NCI-H2081 treated with DMSO at 0.1 percent for 48 hours (cell line): ENCODE measurements at regions not wholly inside any gene's neighbourhood (a gene's known extent, or its start where the extent isn't known, plus 50 kb on each side); places are given as distances from the start of the nearest gene placed in this dataset.
"Not testable (repeated sequence)": the region's sequence is repeated elsewhere in the genome, so short reads cannot be mapped to it uniquely, and the experiment has no call there.

Source experiments
- DNase-seq: peaks from one replicate; lab custom pipeline; 2025; lab: John Stamatoyannopoulos, UW

DNA sequence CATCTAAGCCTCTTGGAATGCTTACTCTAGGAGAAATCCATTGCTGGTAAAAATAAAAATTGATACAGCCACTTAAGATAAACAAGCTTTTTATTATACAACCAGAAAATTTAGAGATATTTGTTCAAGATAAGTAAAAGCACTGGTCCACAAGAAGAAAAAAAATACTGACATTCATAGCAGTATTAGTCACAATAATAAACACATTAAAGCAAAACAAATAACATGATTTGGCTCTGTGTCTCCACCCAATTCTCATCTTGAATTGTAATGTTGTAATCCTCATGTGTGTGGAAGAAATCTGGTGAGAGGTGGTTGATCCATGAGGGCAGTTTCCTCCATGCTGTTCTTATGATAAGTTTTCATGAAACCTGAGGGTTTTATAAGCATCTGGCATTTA, 1093.5 kb upstream of the ADGRB3 start:
- DNase-seq = no peak

DNA sequence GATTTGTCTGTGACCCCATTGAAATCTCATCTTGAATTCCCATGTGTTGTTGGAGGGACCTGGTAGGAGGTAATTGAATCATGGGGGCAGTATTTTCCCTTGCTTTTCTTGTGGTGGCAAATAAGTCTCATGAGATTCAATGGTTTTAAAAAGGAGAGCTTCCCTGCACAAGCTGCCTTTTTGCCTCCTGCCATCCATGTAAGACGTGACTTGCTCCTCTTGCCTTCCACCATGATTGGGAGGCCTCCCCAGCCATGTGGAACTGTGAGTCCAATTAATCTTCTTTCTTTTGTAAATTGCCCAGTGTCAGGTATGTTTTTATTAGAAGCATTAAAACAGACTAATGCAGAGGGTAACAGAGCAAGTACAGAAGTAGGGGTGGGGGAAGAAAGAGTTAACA, 1097.0 kb upstream of the ADGRB3 start:
- no peak for DNase-seq

DNA sequence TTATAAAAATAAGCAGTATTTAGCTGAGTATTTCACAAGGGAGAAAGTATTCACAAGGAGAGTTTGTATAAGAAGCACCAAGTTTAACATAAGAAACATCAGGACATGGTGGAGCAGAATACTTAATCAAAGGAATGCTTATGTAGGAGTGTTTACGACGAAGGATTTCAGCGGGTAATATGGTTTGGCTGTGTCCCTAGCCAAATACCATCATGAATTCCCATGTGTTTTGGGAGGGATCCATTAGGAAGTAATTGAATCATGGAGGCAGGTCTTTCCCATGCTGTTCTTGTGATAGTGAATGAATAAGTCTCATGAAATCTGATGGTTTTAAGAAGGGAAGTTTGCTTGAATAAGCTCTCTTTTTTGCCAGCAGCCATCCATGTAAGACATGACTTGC, 1099.1 kb upstream of the ADGRB3 start:
- DNase-seq = no peak

DNA sequence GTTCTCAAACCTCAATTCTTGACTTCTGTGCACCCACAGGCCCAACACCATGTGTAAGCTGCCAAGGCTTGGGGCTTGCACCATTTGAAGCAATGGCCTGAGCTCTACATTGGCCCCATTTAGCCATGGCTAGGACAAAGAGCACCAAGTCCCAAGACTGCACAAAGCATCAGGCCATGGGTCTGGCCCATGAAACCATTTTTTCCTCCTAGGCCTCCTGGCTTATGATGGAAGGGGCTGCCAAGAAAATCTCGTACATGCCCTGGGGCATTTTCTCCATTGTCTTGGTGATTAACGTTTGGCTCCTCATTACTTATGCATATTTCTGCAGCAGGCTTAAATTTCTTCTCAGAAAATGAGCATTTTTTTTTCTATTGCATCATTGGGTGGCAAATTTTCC, 1128.7 kb upstream of the ADGRB3 start:
- no peak for DNase-seq

DNA sequence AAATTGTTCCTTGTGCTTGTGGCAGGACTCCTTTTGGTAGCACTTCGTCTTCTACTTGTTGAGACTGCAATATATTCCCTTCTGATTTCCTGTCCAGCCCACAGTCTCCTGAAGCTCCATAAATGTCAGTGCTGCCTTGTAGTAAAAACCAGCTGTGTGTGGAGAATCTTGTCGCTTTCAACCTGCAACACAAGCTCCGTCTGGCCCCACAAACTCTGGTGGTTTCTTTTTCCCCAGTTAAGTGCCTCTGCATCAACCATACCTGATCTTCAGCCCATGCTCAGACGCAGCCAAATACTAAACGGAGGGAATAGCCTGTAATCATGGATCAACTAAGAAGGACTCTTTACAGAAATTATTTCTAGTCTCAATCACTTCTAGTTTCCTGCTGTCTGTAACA, 1133.3 kb upstream of the ADGRB3 start:
- DNase-seq = no peak

DNA sequence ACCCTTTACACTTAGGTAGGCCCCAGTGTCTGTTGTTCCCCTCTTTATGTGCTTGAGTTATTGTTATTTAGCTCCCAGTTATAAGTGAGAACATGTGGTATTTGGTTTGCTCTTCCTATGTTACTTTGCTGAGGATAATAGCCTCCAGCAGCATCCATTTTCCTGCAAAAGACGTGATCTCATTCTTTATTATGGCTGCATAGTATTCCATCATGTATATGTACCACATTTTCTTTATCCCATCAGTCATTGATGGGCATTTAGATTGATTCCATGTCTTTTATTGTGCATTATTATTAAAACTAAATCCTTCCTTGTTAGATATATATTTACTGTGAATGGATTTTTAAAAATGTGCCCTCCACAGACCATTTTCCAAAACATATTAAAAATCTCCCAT, 1137.3 kb upstream of the ADGRB3 start:
- no peak for DNase-seq

DNA sequence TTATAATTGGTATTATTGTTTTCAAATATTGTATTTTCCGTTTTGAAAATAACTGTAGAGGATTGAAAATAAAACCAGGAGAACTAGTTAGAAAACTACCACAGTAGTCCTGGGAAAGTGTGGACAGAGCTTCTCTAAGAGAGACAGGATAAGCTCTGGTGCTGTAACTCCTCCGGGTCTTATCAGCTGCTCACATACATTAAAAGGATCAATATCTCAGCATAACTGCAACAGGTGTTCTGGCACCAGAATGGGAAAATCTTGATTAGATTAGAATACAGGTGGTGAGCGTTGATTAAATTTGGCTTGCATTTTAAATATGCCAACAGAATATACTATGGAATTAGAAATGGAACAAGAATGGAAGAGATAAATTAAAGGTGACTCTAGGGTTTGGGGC, 1138.9 kb upstream of the ADGRB3 start:
- DNase-seq = no peak

DNA sequence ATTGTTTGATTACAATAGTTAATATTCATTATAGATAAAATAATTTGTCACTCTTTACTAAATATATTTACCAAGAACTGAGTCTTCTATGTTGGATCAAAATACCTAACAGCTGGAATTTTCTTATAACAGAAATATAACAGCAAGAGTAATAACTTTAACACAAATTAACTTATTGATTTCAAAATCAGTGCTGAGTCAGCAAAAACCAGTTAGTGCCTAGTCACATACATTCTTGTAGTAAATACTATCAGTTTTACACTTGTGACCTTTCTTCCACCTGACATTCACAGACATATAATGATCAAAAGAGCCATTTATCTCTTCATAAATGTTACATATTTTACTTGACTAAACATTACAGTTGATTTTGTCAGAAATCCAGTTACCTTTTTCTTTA, 1141.4 kb upstream of the ADGRB3 start:
- DNase-seq = no peak

DNA sequence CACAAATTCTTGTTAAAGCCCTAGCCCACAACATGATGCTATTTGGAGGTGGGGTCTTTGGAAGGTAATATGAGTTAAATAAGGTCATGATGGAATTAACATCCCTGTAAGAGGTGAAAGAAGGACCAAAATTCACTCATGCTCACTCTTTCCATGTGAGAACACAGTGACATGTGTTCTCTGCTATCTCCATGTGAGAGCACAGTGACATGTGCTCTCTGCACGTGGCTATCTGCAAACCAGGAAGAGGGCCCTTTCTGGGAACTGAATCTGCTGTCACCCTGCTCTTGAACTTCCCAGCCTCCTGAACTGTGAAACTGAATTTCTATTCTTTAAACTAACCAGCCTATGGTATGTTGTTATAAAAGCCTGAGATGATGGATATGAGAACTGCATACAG, 1159.4 kb upstream of the ADGRB3 start:
- DNase-seq = no peak

DNA sequence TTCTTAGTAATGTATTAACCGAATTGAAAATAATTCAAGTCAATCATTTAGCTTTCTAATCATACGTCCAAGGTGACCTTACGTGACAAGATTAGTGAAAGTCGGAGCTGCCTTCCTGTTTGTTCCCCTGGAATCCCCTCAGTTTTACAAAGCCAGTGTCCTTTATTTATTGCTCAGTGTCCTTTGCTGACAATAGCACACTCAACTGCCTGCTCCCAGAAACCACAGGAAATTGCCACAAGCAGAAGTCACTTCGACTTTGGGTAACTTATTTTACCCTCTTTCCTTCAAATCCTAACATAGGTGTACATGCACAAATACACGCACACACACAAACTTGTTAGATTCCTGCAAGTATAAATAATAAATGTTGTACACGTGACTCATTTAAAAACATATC, 1167.7 kb upstream of the ADGRB3 start:
- no peak for DNase-seq

DNA sequence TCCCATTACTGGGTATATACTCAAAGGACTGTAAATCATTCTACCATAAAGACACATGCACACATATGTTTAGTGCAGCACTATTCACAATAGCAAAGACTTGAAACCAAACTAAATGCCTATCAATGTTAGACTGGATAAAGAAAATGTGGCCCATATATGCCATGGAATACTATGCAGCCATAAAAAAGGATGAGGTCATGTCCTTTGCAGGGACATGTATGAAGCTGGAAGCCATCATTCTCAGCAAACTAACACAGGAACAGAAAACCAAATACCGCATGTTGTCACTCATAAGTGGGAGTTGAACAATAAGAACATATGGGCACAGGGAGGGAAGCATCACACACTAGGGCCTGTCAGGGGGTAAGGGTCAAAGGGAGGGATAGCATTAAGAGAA, 1172.4 kb upstream of the ADGRB3 start:
- DNase-seq = not testable (repeated sequence)

DNA sequence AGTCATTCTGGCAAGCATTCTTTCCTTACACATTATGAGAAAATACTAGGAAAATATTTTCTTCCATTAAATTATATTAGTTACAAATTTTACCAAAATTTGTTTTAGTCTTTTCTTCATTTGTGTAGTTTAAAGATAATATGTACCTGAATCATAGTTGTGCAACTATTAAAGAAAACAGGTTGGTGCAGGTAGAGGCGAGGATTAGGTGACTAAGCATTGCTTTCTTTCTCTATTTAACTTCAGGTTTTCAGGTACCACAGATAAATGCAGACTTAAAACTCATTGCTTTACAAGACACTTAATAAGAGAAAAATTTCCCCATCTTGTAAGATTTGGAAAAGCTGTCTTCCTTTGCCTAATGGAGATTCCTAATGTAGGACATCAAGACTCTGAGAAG, 1175.5 kb upstream of the ADGRB3 start:
- DNase-seq = no peak

DNA sequence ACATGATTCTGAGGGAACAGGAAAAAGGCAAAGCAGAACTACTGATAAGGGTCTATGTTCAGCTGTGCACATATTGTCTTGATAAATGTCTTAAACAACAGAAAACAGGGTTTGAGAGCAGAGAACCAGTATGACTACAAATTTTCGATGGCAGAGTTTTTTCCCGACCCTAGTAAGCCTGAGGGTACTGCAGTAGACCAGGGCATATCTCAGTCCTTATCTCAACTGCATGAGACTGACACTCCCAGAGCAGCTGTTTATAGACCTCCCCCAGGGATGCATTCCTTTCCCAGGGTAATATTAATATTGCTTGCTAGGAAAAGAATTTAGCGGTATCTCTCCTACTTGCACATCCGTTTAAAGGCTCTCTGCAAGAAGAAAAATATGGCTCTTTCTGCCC, 1176.8 kb upstream of the ADGRB3 start:
- DNase-seq = no peak

DNA sequence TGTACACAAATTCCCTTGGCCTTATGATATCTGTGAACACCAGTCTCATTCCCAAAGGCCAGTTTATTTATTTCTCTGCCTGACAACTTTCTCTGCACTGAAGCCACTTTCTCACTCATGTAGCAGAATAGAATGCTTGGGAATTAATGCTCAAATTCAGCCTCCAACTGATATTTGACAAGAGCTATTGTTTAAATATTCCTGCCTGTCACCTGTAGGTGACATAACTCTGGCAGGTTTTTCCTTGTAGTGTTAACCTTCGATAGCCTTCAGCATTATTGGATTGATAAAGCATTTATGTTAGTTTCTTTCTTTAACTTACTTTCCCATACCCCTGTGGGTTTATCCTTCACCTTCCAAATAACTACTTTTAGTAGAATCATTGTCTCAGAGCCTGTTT, 1183.2 kb upstream of the ADGRB3 start:
- DNase-seq = no peak

DNA sequence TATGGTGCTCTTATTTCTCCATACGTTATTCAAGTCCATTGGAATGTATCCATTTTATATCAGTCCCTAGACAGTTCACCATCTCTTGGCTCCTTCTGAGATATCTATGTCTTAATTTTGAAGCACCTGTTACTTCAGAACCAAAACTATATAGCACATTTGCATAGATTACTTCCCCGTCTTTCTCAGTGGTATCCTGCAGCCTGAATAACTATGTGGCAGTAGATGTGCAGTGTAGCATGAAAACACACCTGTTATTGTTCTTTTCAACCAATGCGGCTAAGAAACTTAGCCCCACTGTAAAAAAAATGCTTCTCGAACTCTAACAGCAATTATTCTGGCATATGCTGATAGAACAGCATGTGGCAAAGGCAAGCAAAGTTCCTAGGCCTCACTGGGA, 1184.4 kb upstream of the ADGRB3 start:
- no peak for DNase-seq

DNA sequence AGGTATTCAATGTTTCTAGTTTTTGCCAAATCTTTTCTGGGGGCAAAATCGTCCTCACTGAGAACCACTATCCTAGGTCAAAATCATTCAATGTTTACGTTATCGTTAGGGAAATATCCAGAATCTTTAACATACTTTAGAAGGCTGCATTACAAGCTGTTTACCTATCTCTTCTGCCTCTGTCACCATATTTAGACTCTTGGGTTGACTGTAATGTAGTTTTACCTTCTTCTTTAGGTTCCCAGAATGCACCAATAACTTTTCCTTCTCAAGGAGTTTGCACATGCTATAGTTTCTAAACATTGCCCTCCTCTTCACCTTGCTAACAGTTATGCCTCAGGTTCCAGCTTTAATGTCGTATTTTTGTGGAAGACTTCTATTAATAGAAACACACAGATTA, 1185.5 kb upstream of the ADGRB3 start:
- no peak for DNase-seq

DNA sequence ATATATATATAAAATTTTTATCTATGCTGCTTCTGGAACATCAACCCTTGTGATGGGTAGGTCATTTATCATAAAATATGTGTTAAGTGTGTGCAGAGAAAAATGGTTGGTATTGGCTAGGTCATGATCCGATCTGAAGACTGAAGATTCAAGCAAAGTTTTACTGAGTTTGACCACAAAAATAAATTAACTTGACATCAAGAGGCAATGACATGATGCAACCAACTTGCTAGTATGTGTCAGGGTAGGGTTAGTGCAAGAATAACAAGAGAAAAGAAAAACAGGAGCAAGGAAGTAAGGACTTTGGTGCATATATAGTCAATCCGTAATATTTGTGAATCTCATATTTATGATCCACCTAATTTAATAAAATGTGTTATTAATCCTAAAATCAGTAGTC, 1202.0 kb upstream of the ADGRB3 start:
- no peak for DNase-seq

DNA sequence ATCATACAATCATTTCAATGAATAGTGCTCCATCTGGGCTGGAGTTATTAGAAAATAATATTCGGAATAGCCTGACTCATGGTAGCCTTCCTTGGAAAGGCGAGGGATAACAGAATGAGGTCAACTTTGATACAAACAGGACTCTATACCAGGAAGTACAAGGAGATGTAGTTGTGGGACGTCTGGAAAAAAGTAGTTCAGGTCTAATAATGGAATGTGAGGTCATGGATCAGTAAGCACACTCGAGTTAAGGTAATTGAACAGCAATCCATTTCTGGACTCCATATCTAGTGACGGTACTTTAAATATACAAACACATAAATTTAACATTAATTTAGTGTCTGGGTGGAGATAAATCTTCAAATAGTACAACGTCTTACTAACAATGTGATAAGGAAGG, 1204.0 kb upstream of the ADGRB3 start:
- no peak for DNase-seq

DNA sequence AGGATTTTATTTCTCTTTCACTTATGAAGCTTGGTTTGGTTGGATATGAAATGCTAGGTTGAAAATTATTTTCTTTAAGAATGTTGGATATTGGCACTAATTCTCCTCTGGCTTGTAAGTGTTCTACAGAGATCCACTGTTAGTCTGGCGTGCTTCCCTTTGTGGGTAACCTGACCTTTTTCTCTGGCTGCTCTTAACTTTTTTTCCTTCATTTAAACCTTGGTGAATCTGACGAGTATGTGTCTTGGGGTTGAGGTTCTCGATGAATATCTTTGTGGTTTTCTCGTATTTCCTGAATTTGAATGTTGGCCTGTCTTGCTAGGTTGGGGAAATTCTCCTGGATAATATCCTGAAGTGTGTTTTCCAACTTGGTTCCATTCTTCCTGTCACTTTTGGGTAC, 1208.4 kb upstream of the ADGRB3 start:
- not testable (repeated sequence) for DNase-seq

DNA sequence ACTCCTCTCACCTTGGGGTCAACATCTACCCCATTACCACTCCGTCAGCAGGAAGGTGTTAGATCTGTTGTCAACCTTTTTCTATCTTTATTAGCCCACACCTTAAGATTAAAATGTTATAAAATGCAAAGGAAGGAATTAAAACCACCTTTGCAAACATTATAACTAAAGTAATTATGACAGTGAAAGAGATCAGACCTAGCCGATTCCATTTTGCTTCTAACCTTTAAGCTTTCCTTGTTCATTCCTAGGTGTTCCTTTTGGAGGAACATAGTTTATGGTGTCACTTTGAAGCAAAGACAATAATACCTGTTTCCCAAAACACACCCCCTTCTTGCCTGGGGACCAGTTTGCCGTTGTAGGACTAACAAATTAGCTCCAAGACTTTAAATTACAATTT, 1223.0 kb upstream of the ADGRB3 start:
- no peak for DNase-seq

DNA sequence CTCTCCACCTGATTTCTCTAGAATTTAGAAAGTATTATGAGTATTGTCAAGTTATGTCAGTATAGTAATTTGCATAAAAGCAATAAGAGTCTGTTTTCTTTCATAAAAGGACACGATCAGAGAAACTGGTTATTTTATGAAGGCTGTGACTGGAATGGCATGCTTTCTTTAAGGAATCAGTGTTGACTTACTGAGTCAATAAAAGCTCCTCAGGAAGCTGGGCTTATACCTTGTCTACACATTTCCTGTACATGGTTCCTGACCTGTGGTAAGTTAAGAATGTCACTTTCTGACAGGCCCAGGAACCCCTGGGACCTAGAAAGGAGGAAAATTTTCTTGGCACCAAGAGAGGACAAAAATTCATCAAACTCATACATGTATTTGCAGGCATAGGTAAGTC, 1224.0 kb upstream of the ADGRB3 start:
- no peak for DNase-seq

DNA sequence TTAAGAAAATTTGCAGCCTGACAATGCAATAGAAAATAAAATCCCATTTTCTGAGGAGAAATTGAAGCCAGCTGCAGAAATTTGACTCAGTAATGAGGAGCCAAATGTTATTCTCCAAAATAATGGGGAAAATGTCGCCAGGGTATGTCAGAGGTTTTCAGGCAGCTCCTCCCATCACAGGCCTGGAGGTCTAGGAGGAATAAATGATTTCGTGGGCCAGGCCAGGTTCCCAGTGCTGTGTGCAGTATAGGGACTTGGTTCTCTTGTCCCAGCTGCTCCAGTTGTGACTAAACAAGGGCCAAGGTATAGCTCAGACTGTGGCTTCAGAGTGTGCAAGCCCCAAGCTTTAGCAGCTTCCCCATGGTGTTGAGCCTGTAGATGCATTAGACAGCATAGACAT, 1240.8 kb upstream of the ADGRB3 start:
- DNase-seq = no peak

DNA sequence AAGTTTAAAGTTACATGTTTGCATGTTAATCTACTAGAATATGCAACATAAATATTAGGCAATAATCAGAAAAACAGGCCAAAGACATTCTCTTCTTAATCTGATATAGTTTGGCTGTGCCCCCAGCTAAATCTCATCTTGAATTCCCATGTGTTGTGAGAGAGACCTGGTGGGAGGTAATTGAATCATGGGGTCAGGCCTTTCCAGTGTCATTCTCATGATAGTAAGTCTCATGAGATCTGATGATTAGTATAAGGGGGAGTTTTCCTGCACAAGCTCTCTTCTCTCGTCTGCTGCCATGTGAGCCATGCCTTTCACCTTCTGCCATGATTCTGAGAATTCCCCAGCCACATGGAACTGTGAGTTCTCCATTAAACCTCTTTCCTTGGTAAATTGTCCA, 1241.7 kb upstream of the ADGRB3 start:
- DNase-seq = no peak

DNA sequence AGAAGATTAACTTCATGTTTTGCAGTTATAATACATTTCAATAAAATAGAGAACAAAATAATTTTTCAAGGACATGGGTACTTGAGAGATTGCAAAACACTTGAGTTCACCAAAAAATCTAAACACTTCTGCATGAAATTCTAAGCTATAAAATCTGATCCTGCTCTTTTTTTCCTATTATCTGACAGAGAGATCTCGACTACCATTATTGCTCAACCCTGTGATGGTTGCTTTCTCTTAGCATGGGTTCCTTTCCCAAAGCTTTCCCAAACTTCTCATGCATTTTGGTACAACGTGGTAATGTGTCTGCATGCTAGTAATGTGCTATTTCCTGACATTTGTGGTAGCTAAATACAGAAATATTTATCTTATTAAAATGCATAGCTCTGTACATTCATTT, 1243.1 kb upstream of the ADGRB3 start:
- DNase-seq = no peak

DNA sequence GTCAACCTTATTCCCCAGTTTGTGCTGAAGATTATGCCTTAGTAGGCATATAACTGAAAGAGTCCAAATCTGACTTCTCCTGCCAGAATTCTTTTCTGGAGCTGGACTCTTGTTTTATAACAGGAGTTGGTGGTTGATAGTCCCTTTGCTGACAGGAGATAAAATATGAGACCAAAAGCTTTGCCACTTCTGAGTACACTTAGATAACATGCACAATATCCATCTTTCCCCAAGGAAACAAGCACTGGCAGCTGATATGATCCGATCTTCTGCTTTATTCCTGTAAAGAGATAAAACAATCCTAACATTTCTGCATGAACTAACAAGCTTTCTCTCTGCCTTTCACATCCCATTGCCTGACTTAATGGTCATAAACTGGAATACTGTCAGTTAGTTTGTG, 1265.4 kb upstream of the ADGRB3 start:
- no peak for DNase-seq
